ENCODE measurements at regions not wholly inside any gene's neighbourhood (a gene's known extent, or its start where the extent isn't known, plus 50 kb on each side); places are given as distances from the start of the nearest gene placed in this dataset.
"Not testable (repeated sequence)": the region's sequence is repeated elsewhere in the genome, so short reads cannot be mapped to it uniquely, and the experiment has no call there.

GRCh38 chr1:149635290-149635899 lies 51.7 kb downstream of the PPIAL4C start:
- H3K27me3 ChIP-seq; H3K4me1 ChIP-seq; intact Hi-C loops (cut with DNase I); H3K4me3 ChIP-seq; H3K36me3 ChIP-seq; H3K9me3 ChIP-seq; ATAC-seq; DNase-seq: not testable (repeated sequence)
- WGBS, 4 donors = 54 to 63% (median 56%) methylated on average over 4 to 9 of the region's 10 CpGs
- H3K27ac ChIP-seq = peak overlapping the region in 5 of 12 donors; percentile 81 to 94 (median 91)

GRCh38 chr1:149636286-149637122 lies 52.9 kb downstream of the PPIAL4C start:
- H3K4me1 ChIP-seq; H3K9me3 ChIP-seq; H3K36me3 ChIP-seq; intact Hi-C loops (cut with DNase I); H3K27me3 ChIP-seq: not testable (repeated sequence)
- Histone ChIP-seq H3K27ac (peak overlapping the region; percentile 71 to 97 (median 90)), H3K4me3 (peak overlapping the region; percentile 30 to 77 (median 57))
- 0 to 2% (median 1%) methylated on average over 33 to 40 of the region's 41 CpGs for WGBS, 4 donors
- peak; percentile 94 to 99 (median 98) for ATAC-seq
- DNase-seq = peak; percentile 86 to 93 (median 93)

- DNase-seq; H3K36me3 ChIP-seq; H3K4me1 ChIP-seq; H3K27ac ChIP-seq; H3K27me3 ChIP-seq; intact Hi-C loops (cut with DNase I); H3K9me3 ChIP-seq; H3K4me3 ChIP-seq; ATAC-seq: not testable (repeated sequence)
- WGBS, 4 donors = 75 to 95% (median 83%) methylated on average over 8 of the region's 8 CpGs
Observed at GRCh38 chr1:149638481-149638880, 54.8 kb downstream of the PPIAL4C start.

GRCh38 chr1:149638901-149639658 lies 55.4 kb downstream of the PPIAL4C start:
- ATAC-seq; H3K27me3 ChIP-seq; H3K9me3 ChIP-seq; DNase-seq; H3K36me3 ChIP-seq; H3K4me1 ChIP-seq; H3K27ac ChIP-seq; intact Hi-C loops (cut with DNase I); H3K4me3 ChIP-seq: not testable (repeated sequence)
- WGBS, 4 donors = 84 to 97% (median 90%) methylated on average over 22 to 29 of the region's 31 CpGs

- H3K9me3 ChIP-seq; H3K4me1 ChIP-seq; H3K27ac ChIP-seq; DNase-seq; intact Hi-C loops (cut with DNase I); H3K4me3 ChIP-seq; H3K27me3 ChIP-seq; H3K36me3 ChIP-seq; ATAC-seq: not testable (repeated sequence)
- 79 to 88% (median 87%) methylated on average over 4 of the region's 4 CpGs for WGBS, 4 donors
Observed at GRCh38 chr1:149641179-149641578, 57.5 kb downstream of the PPIAL4C start.

- H3K4me3 ChIP-seq; intact Hi-C loops (cut with DNase I); H3K4me1 ChIP-seq; H3K27me3 ChIP-seq; H3K27ac ChIP-seq; DNase-seq; ATAC-seq; H3K36me3 ChIP-seq; H3K9me3 ChIP-seq: not testable (repeated sequence)
- WGBS, 4 donors = 52 to 78% (median 68%) methylated on average over 1 of the region's 1 CpG
Observed at GRCh38 chr1:149644818-149645217, 61.2 kb downstream of the PPIAL4C start.

GRCh38 chr1:149646360-149647017 lies 62.8 kb downstream of the PPIAL4C start:
- peak overlapping the region in 1 of 12 donors; percentile 31 for H3K27ac ChIP-seq
- peak in 1 of 5 donors; percentile 26 for DNase-seq
- H3K27me3 ChIP-seq; intact Hi-C loops (cut with DNase I); H3K36me3 ChIP-seq; H3K9me3 ChIP-seq; H3K4me1 ChIP-seq: not testable (repeated sequence)
- peak in 3 of 4 donors; percentile 38 to 60 (median 49) for ATAC-seq
- WGBS, 4 donors = 3 to 8% (median 6%) methylated on average over 15 to 28 of the region's 37 CpGs; no CpG with 5 or more reads in 1 of the 4 donors
- H3K4me3 ChIP-seq = peak overlapping the region in 10 of 12 donors; percentile 9 to 54 (median 40)

GRCh38 chr1:149647018-149647373 lies 63.3 kb downstream of the PPIAL4C start:
- H3K27me3 ChIP-seq; H3K4me1 ChIP-seq; H3K36me3 ChIP-seq; H3K9me3 ChIP-seq; intact Hi-C loops (cut with DNase I); DNase-seq; ATAC-seq: not testable (repeated sequence)
- peak overlapping the region in 10 of 12 donors; percentile 5 to 54 (median 40) for H3K4me3 ChIP-seq
- 9 to 23% (median 20%) methylated on average over 7 to 20 of the region's 20 CpGs for WGBS, 4 donors
- H3K27ac ChIP-seq = peak overlapping the region in 1 of 12 donors; percentile 31

GRCh38 chr1:149657750-149658149 lies 74.1 kb downstream of the PPIAL4C start:
- H3K27me3 ChIP-seq; H3K36me3 ChIP-seq; intact Hi-C loops (cut with DNase I); H3K9me3 ChIP-seq; H3K4me3 ChIP-seq; H3K4me1 ChIP-seq; DNase-seq; H3K27ac ChIP-seq; ATAC-seq: not testable (repeated sequence)
- WGBS, 4 donors = 58 to 78% (median 76%) methylated on average over 4 of the region's 4 CpGs; no CpG with 5 or more reads in 1 of the 4 donors

GRCh38 chr1:149658175-149658574 lies 74.5 kb downstream of the PPIAL4C start:
- intact Hi-C loops (cut with DNase I); ATAC-seq: not testable (repeated sequence)
- 65 to 74% (median 66%) methylated on average over 2 of the region's 5 CpGs; no CpG with 5 or more reads in 1 of the 4 donors for WGBS, 4 donors

More at GRCh38 chr1:149658175-149658574, 74.5 kb downstream of the PPIAL4C start:
- not testable (repeated sequence) for DNase-seq, H3K9me3 ChIP-seq, H3K27ac ChIP-seq, H3K4me1 ChIP-seq, H3K36me3 ChIP-seq, H3K4me3 ChIP-seq, H3K27me3 ChIP-seq

Data from heart left ventricle (tissue), 16 donors.